Left lung (tissue), 4 donors: ENCODE measurements at regions not wholly inside any gene's neighbourhood (a gene's known extent, or its start where the extent isn't known, plus 50 kb on each side); places are given as distances from the start of the nearest gene placed in this dataset.

Experiments
- ATAC-seq: fragments of 200-7000 bp; cut with Tn5 transposase; one replicate; pipeline ENCODE4 v1.9.1; 2020; ENCODE audit warnings: moderate library complexity
- DNase-seq, 4 donors: peaks; one replicate each; pipeline ENCODE4 v3.0.0-alpha.2; 2013 to 2020
- H3K27ac ChIP-seq, 2 donors: fragments of 200-600 bp; sonication (generic) in 1 of 2; one replicate each; pipeline versions ENCODE4 v1.5.0 to v1.8.0; 2020 to 2021
- H3K27me3 ChIP-seq, 2 donors: fragments of 200-600 bp; sonication (generic) in 1 of 2; one replicate each; pipeline versions ENCODE4 v1.5.0 to v1.8.0; 2020 to 2021
- H3K36me3 ChIP-seq, 2 donors: fragments of 200-600 bp; sonication (generic) in 1 of 2; one replicate each; pipeline versions ENCODE4 v1.5.0 to v1.8.0; 2020 to 2021
- H3K4me1 ChIP-seq, 2 donors: fragments of 200-600 bp; one replicate each; pipeline ENCODE4 v1.8.0; 2021
- H3K4me3 ChIP-seq, 2 donors: fragments of 200-600 bp; sonication (generic) in 1 of 2; one replicate each; pipeline versions ENCODE4 v1.5.0 to v1.8.0; 2020 to 2021; ENCODE audit warnings: mild to moderate bottlenecking in 1 of 2
- H3K9me3 ChIP-seq, 2 donors: fragments of 200-600 bp; sonication (generic) in 1 of 2; one replicate each; pipeline versions ENCODE4 v1.5.0 to v1.8.0; 2020 to 2021
- intact Hi-C, 2 donors: fragments of 100-400 bp; cut with DNase I; formaldehyde crosslinking; loops; one replicate each; pipeline versions ENCODE4 v1.11.2 to v1.14.2; 2022
- TF ChIP-seq, protein P1 (sequence below), 2 donors: fragments of 200-600 bp; sonication (generic) in 1 of 2; IDR thresholded peaks; one replicate each; pipeline versions ENCODE4 v1.5.0 to v1.8.0; 2021; ENCODE audit warnings: antibody characterized with exemption in 2 of 2
- donor health status: DM: no; HTN: yes; CAD: no.
- donor health status: DM: no; HTN: no; CAD: no.

DNA sequence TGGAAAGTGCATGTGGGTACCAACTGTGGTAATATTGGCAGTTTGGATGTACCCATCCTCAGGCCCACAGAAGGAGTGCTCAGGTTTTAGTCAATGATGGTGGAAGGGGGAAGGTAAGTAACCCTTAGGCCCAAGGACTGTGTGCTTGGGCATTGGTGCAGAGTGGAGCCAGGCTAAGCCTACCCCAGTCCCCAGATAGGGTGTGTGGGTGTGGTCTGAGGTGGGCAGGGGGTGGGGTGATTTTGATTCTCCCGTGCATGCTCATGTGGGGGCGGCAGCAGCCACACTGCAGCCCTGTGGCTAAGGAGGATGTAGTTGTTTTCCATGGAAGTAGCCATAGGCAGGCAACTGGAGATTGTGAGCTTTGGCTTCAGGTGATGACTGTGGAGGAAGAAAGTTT is 2197.3 kb downstream of the PCDH9 start:
- Histone ChIP-seq H3K9me3 (peaks cover 0 to 23% of the 10 kb centered on the region in 2 donors), H3K4me3 (no peak overlapping the region), H3K27me3 (no peaks in the 10 kb centered on the region), H3K4me1 (no peaks in the 10 kb centered on the region), H3K36me3 (no peaks in the 10 kb centered on the region), H3K27ac (no peak overlapping the region)
- DNase-seq (no peak), ATAC-seq (no peak)
- TF ChIP-seq, protein P1, sequence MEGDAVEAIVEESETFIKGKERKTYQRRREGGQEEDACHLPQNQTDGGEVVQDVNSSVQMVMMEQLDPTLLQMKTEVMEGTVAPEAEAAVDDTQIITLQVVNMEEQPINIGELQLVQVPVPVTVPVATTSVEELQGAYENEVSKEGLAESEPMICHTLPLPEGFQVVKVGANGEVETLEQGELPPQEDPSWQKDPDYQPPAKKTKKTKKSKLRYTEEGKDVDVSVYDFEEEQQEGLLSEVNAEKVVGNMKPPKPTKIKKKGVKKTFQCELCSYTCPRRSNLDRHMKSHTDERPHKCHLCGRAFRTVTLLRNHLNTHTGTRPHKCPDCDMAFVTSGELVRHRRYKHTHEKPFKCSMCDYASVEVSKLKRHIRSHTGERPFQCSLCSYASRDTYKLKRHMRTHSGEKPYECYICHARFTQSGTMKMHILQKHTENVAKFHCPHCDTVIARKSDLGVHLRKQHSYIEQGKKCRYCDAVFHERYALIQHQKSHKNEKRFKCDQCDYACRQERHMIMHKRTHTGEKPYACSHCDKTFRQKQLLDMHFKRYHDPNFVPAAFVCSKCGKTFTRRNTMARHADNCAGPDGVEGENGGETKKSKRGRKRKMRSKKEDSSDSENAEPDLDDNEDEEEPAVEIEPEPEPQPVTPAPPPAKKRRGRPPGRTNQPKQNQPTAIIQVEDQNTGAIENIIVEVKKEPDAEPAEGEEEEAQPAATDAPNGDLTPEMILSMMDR (IDR thresholded peaks at IDR 0.05) = no peak
- intact Hi-C loops = no loop called here

DNA sequence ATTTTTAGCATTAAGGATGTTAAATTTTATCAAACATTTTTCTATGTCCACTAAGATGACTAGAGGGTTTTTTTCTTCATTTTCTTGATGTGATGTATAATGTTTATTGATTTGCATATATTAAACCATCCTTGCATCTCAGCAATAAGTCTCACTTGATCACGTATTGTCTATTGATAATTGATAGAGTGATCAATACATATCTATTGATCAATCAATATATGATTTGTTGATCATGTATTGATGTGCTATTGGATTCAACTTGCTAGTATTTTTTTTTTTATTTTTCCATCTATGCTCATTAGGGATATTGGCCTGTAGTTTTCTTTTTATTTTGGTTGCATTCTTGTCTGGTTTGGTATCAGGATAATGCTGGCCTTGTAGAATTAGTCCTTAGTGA is 2202.0 kb downstream of the PCDH9 start:
- no peaks in the 10 kb centered on the region for H3K4me1 ChIP-seq
- H3K27ac ChIP-seq = no peak overlapping the region
- intact Hi-C loops = no loop called here
- H3K36me3 ChIP-seq = no peaks in the 10 kb centered on the region
- H3K4me3 ChIP-seq = no peak overlapping the region
- H3K27me3 ChIP-seq = no peaks in the 10 kb centered on the region
- TF ChIP-seq, protein P1 (IDR thresholded peaks at IDR 0.05) = no peak
- DNase-seq = no peak
- peaks cover 0 to 14% of the 10 kb centered on the region in 2 donors for H3K9me3 ChIP-seq
- no peak for ATAC-seq

DNA sequence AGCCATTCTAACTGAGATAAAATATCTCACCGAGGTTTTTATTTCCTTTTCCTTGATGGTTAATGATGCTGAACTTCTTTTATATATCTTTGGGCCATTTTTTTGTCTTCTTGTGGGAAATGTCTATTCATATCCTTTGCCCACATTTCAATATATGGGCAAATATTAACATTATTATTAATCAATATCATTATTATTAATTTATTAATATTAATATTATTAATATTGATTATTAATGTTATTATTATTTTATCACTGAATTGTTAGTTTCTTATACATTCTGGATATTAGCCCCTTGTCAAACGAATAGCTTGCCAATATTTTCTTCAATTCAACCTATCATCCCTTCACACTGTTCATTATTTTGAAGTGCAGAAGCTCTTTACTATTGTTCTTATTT is 2203.6 kb downstream of the PCDH9 start:
- Histone ChIP-seq H3K4me3 (no peak overlapping the region), H3K4me1 (no peaks in the 10 kb centered on the region), H3K27me3 (no peaks in the 10 kb centered on the region), H3K36me3 (no peaks in the 10 kb centered on the region), H3K27ac (no peak overlapping the region), H3K9me3 (peaks cover 0 to 17% of the 10 kb centered on the region in 2 donors)
- ATAC-seq (no peak), DNase-seq (no peak)
- TF ChIP-seq, protein P1 (IDR thresholded peaks at IDR 0.05) = no peak
- intact Hi-C loops = no loop called here

DNA sequence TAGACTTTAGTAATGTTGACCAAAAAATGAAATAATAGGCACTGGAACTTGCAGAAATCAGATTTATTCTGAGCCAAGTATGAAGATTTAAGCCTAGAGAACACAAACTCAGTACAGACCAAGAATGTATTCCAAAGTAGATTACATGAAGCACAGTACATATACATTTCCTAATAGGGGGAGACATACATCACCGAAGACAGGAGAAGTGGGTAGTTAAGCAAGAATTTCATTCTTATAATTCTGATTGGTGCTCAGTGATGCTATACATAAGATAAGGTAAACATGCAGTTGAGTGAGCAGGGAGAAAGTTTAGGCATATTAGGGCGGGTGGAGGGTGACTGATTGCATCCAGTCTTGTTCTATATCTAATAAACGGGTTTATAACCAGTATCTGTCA is 2218.8 kb downstream of the PCDH9 start:
- no peaks in the 10 kb centered on the region for H3K27me3 ChIP-seq
- ATAC-seq (no peak), DNase-seq (no peak)
- no peak overlapping the region for H3K27ac ChIP-seq
- TF ChIP-seq, protein P1 (IDR thresholded peaks at IDR 0.05) = no peak
- no peaks in the 10 kb centered on the region for H3K36me3 ChIP-seq
- H3K4me3 ChIP-seq = no peak overlapping the region
- intact Hi-C loops = no loop called here
- no peaks in the 10 kb centered on the region for H3K4me1 ChIP-seq
- H3K9me3 ChIP-seq = peaks cover 0 to 3% of the 10 kb centered on the region in 2 donors

DNA sequence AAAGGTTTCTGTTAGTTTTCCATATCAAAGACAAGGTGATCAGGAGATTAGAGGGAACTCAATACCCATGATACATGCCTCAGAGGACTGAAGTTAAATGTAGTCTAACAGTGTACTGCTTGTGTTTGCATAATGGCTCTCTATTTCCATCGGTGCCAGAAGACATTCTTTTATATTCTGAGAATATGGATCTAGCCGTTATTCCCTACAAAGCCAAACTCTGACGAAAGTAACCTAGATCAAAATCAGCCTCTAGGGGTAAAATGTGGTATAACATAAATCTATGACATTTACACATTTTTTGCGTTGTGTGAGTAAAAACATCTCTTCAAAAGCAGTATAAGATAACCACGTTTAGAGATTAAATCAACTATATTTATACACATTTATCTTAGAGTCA is 2232.7 kb downstream of the PCDH9 start:
- intact Hi-C loops = no loop called here
- Histone ChIP-seq H3K27me3 (no peaks in the 10 kb centered on the region), H3K27ac (no peak overlapping the region), H3K4me1 (no peaks in the 10 kb centered on the region), H3K9me3 (no peaks in the 10 kb centered on the region), H3K36me3 (no peaks in the 10 kb centered on the region), H3K4me3 (no peak overlapping the region)
- DNase-seq (no peak), ATAC-seq (no peak)
- TF ChIP-seq, protein P1 (IDR thresholded peaks at IDR 0.05) = no peak
